WTC11 (cell line): ENCODE measurements at regions not wholly inside any gene's neighbourhood (a gene's known extent, or its start where the extent isn't known, plus 50 kb on each side); places are given as distances from the start of the nearest gene placed in this dataset.

Source experiments
- ATAC-seq: fragments of 200-7000 bp; cut with Tn5 transposase; 2 replicates; pipeline ENCODE4 v1.10.0; 2021; ENCODE audit warnings: mild to moderate bottlenecking, moderate library complexity
- CTCF ChIA-PET: fragments of 300-600 bp; sonication (Branson Sonifier 250); formaldehyde crosslinking; loops from one replicate; lab custom pipeline; 2021; ENCODE audit warnings: antibody characterized with exemption; lab: Charles Lee
- POLR2A ChIA-PET: fragments of 350-600 bp; sonication (Branson Sonifier 250); formaldehyde crosslinking; loops from one replicate; lab custom pipeline; 2021; ENCODE audit warnings: antibody characterized with exemption; lab: Charles Lee
- DNase-seq: peaks from one replicate; pipeline ENCODE4 v3.0.0; 2021; ENCODE audit warnings: low spot score
- H3K27ac Mint-ChIP-seq: 2 replicates; pipeline ENCODE4 v1.8.0; 2021; ENCODE audit warnings: mixed read lengths
- H3K27me3 Mint-ChIP-seq: 2 replicates; pipeline ENCODE4 v1.8.0; 2021; ENCODE audit warnings: low read depth, mild to moderate bottlenecking, moderate library complexity, mixed read lengths
- H3K36me3 Mint-ChIP-seq: 2 replicates; pipeline ENCODE4 v1.8.0; 2021; ENCODE audit warnings: mixed read lengths
- H3K4me1 Mint-ChIP-seq: 2 replicates; pipeline ENCODE4 v1.8.0; 2022; ENCODE audit warnings: mixed read lengths
- H3K4me3 Mint-ChIP-seq: 2 replicates; pipeline ENCODE4 v1.8.0; 2021; ENCODE audit warnings: mild to moderate bottlenecking, moderate library complexity, mixed read lengths
- H3K9me3 Mint-ChIP-seq: 2 replicates; pipeline ENCODE4 v1.8.0; 2021; ENCODE audit warnings: mixed read lengths
- CREB1 ChIP-seq: sonication (generic); formaldehyde crosslinking; IDR thresholded peaks from 2 replicates; pipeline ENCODE4 v1.8.0; 2023; ENCODE audit warnings: mild to moderate bottlenecking, missing genetic modification reagents
- ELF4 ChIP-seq: sonication (generic); formaldehyde crosslinking; IDR thresholded peaks from 2 replicates; pipeline ENCODE4 v1.8.1; 2022; ENCODE audit warnings: low read depth, mild to moderate bottlenecking, moderate library complexity, missing genetic modification reagents
- FOXK1 ChIP-seq: sonication (generic); formaldehyde crosslinking; IDR thresholded peaks from 2 replicates; pipeline ENCODE4 v1.8.0; 2022; ENCODE audit warnings: mild to moderate bottlenecking, moderate library complexity, missing genetic modification reagents
- JAZF1 ChIP-seq: fragments of 250-450 bp; sonication (Bioruptor Pico); IDR thresholded peaks from 2 replicates; pipeline ENCODE4 v1.9.0; 2021; ENCODE audit warnings: moderate library complexity, mild to moderate bottlenecking, inconsistent platforms
- MXD4 ChIP-seq: fragments of 250-450 bp; sonication (Bioruptor Pico); IDR thresholded peaks from 2 replicates; pipeline ENCODE4 v1.8.0; 2021; ENCODE audit warnings: mild to moderate bottlenecking, moderate library complexity, borderline replicate concordance
- NFATC4 ChIP-seq: fragments of 250-450 bp; sonication (Bioruptor Pico); IDR thresholded peaks from 2 replicates; pipeline ENCODE4 v1.9.0; 2021; ENCODE audit warnings: mild to moderate bottlenecking
- SMAD3 ChIP-seq: sonication (generic); formaldehyde crosslinking; IDR thresholded peaks from 2 replicates; pipeline ENCODE4 v1.8.0; 2022; ENCODE audit warnings: missing genetic modification reagents, mild to moderate bottlenecking, borderline replicate concordance
- TEAD4 ChIP-seq: sonication (generic); formaldehyde crosslinking; IDR thresholded peaks from 2 replicates; pipeline ENCODE4 v1.8.0; 2022; ENCODE audit warnings: mild to moderate bottlenecking, missing genetic modification reagents
- ZNF263 ChIP-seq: sonication (generic); formaldehyde crosslinking; IDR thresholded peaks from 2 replicates; pipeline ENCODE4 v1.8.1; 2022; ENCODE audit warnings: low read depth, mild to moderate bottlenecking, moderate library complexity, missing genetic modification reagents
- ZNF423 ChIP-seq: fragments of 250-450 bp; sonication (Bioruptor Pico); IDR thresholded peaks from 2 replicates; pipeline ENCODE4 v2.1.2; 2022; ENCODE audit warnings: mild to moderate bottlenecking, moderate library complexity
- TF ChIP-seq, protein P1 (sequence below): sonication (generic); formaldehyde crosslinking; IDR thresholded peaks from 2 replicates; pipeline ENCODE4 v1.8.1; 2023; ENCODE audit warnings: mild to moderate bottlenecking, missing genetic modification reagents
- TF ChIP-seq, protein P2 (sequence below): sonication (generic); formaldehyde crosslinking; IDR thresholded peaks from 2 replicates; pipeline ENCODE4 v1.8.0; 2023; ENCODE audit warnings: mild to moderate bottlenecking, missing genetic modification reagents
- TF ChIP-seq, protein P3 (sequence below): sonication (generic); formaldehyde crosslinking; IDR thresholded peaks from 2 replicates; pipeline ENCODE4 v1.8.0; 2022; ENCODE audit warnings: mild to moderate bottlenecking, missing genetic modification reagents
- TF ChIP-seq, protein P4 (sequence below): sonication (generic); formaldehyde crosslinking; IDR thresholded peaks from 2 replicates; pipeline ENCODE4 v1.8.1; 2022; ENCODE audit warnings: missing genetic modification reagents, borderline replicate concordance
- TF ChIP-seq, protein P5 (sequence below): fragments of 250-450 bp; sonication (Bioruptor Pico); IDR thresholded peaks from 2 replicates; pipeline ENCODE4 v2.1.2; 2022; ENCODE audit warnings: mild to moderate bottlenecking, moderate library complexity
- TF ChIP-seq, protein P6 (sequence below): sonication (generic); formaldehyde crosslinking; IDR thresholded peaks from 2 replicates; pipeline ENCODE4 v1.8.1; 2022; ENCODE audit warnings: low read depth, mild to moderate bottlenecking, moderate library complexity, missing genetic modification reagents, borderline replicate concordance
- TF ChIP-seq, protein P7 (sequence below): sonication (generic); formaldehyde crosslinking; IDR thresholded peaks from 2 replicates; pipeline ENCODE4 v1.8.1; 2023; ENCODE audit warnings: mild to moderate bottlenecking, missing genetic modification reagents, moderate library complexity
- TF ChIP-seq, protein P8 (sequence below): fragments of 250-450 bp; sonication (Bioruptor Pico); IDR thresholded peaks from 2 replicates; pipeline ENCODE4 v1.8.0; 2021; ENCODE audit warnings: mild to moderate bottlenecking
- TF ChIP-seq, protein P9 (sequence below): sonication (generic); formaldehyde crosslinking; IDR thresholded peaks from 2 replicates; pipeline ENCODE4 v1.8.0; 2023; ENCODE audit warnings: missing genetic modification reagents
- TF ChIP-seq, protein P10 (sequence below): sonication (generic); formaldehyde crosslinking; IDR thresholded peaks from 2 replicates; pipeline ENCODE4 v1.8.0; 2022; ENCODE audit warnings: mild to moderate bottlenecking, missing genetic modification reagents

DNA sequence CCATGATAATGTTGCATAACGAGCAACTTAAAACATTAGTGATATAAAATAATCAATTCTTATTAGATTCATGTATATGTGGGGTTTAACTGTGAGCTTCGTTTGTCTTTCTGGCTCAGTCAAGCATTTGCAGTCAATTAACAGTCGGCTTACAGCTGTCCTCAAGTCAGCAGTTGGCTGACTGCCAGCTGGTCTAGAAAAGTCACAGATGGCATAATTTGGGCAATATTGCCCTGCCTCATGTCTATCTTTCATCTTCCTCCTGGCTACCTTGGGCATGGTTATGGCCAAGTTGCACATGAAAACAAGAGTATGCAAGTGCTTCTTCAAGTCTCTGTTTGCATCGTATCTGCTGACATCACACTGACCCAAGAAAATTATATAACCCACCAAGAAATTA, 186.1 kb upstream of the ZWINT start:
- H3K27me3 Mint-ChIP-seq = no peaks in the 10 kb centered on the region
- H3K9me3 Mint-ChIP-seq = peaks cover 7% of the 10 kb centered on the region
- TF ChIP-seq, protein P1, sequence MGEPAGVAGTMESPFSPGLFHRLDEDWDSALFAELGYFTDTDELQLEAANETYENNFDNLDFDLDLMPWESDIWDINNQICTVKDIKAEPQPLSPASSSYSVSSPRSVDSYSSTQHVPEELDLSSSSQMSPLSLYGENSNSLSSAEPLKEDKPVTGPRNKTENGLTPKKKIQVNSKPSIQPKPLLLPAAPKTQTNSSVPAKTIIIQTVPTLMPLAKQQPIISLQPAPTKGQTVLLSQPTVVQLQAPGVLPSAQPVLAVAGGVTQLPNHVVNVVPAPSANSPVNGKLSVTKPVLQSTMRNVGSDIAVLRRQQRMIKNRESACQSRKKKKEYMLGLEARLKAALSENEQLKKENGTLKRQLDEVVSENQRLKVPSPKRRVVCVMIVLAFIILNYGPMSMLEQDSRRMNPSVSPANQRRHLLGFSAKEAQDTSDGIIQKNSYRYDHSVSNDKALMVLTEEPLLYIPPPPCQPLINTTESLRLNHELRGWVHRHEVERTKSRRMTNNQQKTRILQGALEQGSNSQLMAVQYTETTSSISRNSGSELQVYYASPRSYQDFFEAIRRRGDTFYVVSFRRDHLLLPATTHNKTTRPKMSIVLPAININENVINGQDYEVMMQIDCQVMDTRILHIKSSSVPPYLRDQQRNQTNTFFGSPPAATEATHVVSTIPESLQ (CRISPR knock-in tag) = no peak
- TF ChIP-seq, protein P2, sequence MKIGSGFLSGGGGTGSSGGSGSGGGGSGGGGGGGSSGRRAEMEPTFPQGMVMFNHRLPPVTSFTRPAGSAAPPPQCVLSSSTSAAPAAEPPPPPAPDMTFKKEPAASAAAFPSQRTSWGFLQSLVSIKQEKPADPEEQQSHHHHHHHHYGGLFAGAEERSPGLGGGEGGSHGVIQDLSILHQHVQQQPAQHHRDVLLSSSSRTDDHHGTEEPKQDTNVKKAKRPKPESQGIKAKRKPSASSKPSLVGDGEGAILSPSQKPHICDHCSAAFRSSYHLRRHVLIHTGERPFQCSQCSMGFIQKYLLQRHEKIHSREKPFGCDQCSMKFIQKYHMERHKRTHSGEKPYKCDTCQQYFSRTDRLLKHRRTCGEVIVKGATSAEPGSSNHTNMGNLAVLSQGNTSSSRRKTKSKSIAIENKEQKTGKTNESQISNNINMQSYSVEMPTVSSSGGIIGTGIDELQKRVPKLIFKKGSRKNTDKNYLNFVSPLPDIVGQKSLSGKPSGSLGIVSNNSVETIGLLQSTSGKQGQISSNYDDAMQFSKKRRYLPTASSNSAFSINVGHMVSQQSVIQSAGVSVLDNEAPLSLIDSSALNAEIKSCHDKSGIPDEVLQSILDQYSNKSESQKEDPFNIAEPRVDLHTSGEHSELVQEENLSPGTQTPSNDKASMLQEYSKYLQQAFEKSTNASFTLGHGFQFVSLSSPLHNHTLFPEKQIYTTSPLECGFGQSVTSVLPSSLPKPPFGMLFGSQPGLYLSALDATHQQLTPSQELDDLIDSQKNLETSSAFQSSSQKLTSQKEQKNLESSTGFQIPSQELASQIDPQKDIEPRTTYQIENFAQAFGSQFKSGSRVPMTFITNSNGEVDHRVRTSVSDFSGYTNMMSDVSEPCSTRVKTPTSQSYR = no peak
- TF ChIP-seq NFATC4 (CRISPR knock-in tag) (no peak), TEAD4 (no peak), ZNF423 (CRISPR knock-in tag) (no peak), ZNF263 (CRISPR knock-in tag) (no peak), ELF4 (no peak), CREB1 (CRISPR knock-in tag) (no peak), JAZF1 (no peak), FOXK1 (CRISPR knock-in tag) (no peak), MXD4 (CRISPR knock-in tag) (no peak), SMAD3 (CRISPR knock-in tag) (no peak)
- TF ChIP-seq, protein P3, sequence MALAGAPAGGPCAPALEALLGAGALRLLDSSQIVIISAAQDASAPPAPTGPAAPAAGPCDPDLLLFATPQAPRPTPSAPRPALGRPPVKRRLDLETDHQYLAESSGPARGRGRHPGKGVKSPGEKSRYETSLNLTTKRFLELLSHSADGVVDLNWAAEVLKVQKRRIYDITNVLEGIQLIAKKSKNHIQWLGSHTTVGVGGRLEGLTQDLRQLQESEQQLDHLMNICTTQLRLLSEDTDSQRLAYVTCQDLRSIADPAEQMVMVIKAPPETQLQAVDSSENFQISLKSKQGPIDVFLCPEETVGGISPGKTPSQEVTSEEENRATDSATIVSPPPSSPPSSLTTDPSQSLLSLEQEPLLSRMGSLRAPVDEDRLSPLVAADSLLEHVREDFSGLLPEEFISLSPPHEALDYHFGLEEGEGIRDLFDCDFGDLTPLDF = no peak
- TF ChIP-seq, protein P4, sequence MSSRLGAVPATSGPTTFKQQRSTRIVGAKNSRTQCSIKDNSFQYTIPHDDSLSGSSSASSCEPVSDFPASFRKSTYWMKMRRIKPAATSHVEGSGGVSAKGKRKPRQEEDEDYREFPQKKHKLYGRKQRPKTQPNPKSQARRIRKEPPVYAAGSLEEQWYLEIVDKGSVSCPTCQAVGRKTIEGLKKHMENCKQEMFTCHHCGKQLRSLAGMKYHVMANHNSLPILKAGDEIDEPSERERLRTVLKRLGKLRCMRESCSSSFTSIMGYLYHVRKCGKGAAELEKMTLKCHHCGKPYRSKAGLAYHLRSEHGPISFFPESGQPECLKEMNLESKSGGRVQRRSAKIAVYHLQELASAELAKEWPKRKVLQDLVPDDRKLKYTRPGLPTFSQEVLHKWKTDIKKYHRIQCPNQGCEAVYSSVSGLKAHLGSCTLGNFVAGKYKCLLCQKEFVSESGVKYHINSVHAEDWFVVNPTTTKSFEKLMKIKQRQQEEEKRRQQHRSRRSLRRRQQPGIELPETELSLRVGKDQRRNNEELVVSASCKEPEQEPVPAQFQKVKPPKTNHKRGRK (CRISPR knock-in tag) = no peak
- TF ChIP-seq, protein P5, sequence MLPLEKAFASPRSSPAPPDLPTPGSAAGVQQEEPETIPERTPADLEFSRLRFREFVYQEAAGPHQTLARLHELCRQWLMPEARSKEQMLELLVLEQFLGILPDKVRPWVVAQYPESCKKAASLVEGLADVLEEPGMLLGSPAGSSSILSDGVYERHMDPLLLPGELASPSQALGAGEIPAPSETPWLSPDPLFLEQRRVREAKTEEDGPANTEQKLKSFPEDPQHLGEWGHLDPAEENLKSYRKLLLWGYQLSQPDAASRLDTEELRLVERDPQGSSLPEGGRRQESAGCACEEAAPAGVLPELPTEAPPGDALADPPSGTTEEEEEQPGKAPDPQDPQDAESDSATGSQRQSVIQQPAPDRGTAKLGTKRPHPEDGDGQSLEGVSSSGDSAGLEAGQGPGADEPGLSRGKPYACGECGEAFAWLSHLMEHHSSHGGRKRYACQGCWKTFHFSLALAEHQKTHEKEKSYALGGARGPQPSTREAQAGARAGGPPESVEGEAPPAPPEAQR = no peak
- TF ChIP-seq, protein P6, sequence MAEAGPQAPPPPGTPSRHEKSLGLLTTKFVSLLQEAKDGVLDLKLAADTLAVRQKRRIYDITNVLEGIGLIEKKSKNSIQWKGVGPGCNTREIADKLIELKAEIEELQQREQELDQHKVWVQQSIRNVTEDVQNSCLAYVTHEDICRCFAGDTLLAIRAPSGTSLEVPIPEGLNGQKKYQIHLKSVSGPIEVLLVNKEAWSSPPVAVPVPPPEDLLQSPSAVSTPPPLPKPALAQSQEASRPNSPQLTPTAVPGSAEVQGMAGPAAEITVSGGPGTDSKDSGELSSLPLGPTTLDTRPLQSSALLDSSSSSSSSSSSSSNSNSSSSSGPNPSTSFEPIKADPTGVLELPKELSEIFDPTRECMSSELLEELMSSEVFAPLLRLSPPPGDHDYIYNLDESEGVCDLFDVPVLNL (CRISPR knock-in tag) = no peak
- TF ChIP-seq, protein P7, sequence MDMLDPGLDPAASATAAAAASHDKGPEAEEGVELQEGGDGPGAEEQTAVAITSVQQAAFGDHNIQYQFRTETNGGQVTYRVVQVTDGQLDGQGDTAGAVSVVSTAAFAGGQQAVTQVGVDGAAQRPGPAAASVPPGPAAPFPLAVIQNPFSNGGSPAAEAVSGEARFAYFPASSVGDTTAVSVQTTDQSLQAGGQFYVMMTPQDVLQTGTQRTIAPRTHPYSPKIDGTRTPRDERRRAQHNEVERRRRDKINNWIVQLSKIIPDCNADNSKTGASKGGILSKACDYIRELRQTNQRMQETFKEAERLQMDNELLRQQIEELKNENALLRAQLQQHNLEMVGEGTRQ (CRISPR knock-in tag) = no peak
- TF ChIP-seq, protein P8, sequence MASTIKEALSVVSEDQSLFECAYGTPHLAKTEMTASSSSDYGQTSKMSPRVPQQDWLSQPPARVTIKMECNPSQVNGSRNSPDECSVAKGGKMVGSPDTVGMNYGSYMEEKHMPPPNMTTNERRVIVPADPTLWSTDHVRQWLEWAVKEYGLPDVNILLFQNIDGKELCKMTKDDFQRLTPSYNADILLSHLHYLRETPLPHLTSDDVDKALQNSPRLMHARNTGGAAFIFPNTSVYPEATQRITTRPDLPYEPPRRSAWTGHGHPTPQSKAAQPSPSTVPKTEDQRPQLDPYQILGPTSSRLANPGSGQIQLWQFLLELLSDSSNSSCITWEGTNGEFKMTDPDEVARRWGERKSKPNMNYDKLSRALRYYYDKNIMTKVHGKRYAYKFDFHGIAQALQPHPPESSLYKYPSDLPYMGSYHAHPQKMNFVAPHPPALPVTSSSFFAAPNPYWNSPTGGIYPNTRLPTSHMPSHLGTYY (CRISPR knock-in tag) = no peak
- TF ChIP-seq, protein P9, sequence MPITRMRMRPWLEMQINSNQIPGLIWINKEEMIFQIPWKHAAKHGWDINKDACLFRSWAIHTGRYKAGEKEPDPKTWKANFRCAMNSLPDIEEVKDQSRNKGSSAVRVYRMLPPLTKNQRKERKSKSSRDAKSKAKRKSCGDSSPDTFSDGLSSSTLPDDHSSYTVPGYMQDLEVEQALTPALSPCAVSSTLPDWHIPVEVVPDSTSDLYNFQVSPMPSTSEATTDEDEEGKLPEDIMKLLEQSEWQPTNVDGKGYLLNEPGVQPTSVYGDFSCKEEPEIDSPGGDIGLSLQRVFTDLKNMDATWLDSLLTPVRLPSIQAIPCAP (CRISPR knock-in tag) = no peak
- TF ChIP-seq, protein P10, sequence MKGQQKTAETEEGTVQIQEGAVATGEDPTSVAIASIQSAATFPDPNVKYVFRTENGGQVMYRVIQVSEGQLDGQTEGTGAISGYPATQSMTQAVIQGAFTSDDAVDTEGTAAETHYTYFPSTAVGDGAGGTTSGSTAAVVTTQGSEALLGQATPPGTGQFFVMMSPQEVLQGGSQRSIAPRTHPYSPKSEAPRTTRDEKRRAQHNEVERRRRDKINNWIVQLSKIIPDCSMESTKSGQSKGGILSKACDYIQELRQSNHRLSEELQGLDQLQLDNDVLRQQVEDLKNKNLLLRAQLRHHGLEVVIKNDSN (CRISPR knock-in tag) = no peak
- TF ChIP-seq, all 79 proteins: peak for 0
- ChIA-PET CTCF (no interaction called here), POLR2A (interaction anchor here (1.0 kb wide), 1 partner anchor 13 kb away, joined by 3 read pairs; no protein-coding TSS in a partner anchor)
- Mint-ChIP-seq H3K36me3 (no peaks in the 10 kb centered on the region), H3K27ac (no peak overlapping the region), H3K4me3 (no peak overlapping the region), H3K4me1 (peaks cover 4% of the 10 kb centered on the region; the same call in 1 of the 2 replicates)
- no peak for DNase-seq
- ATAC-seq = no peak
